ENCODE measurements at regions not wholly inside any gene's neighbourhood (a gene's known extent, or its start where the extent isn't known, plus 50 kb on each side); places are given as distances from the start of the nearest gene placed in this dataset.

DNA sequence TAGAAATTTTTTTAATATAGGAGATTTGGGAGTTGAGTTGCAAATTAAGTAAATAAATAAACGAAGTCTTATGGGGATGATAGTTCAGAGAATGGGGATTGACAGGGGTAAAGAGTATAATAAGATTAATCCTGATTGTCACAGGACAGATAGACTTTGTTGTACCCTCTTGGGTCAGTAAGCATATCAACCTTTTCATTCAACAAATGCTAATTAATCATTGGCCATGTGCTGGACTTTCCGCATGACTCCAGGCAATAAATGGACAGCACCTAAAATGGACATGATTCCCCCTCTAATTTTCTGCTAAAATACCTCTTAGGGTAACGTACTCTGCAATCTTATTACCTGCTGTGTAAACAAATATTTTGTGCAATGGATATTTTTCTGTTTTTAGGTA, 1331.1 kb upstream of the ADGRL3 start:
- no peaks in the 10 kb centered on the region for H4K20me1 ChIP-seq (ENCODE audit: insufficient read depth, low read length)
- no peaks in the 10 kb centered on the region for H3K4me1 ChIP-seq (ENCODE audit: insufficient read depth, low read length)
- no peak overlapping the region for H3K27ac ChIP-seq (ENCODE audit: extremely low read length, insufficient read depth, low read length)
- FAIRE-seq (no peak), ATAC-seq (no peak), DNase-seq (ENCODE audit: low spot score) (no peak)
- no peaks in the 10 kb centered on the region for H3K36me3 ChIP-seq (replicated peaks in 1 of 2; ENCODE audit: control insufficient read depth in 1 of 2, insufficient read depth in 2 of 2, low read length in 2 of 2)
- ChIA-PET POLR2A (no interaction called here), CTCF (ENCODE audit: low intra/inter-chr PET ratio, low total read pairs) (no interaction called here)
- H3K27me3 ChIP-seq (ENCODE audit: control insufficient read depth in 1 of 2, insufficient read depth in 2 of 2, low read length in 2 of 2), result no peaks in the 10 kb centered on the region
- intact Hi-C loops (cut with micrococcal nuclease; ENCODE audit: unreplicated experiment), result loop anchor here (1.0 kb wide), 1 partner anchor 34 kb away; no protein-coding TSS in a partner anchor
- in situ Hi-C loops (cut with HindIII; ENCODE audit: extremely low pct_ligation_motif_present, low pct_unique_long_range_greater_than_20kb), result no loop called here
- H3K9ac ChIP-seq (ENCODE audit: insufficient read depth, low read depth, low read length), result no peak overlapping the region
- H2AFZ ChIP-seq (ENCODE audit: low read length), result no peak overlapping the region
- H3K9me3 ChIP-seq (ENCODE audit: low read length), result no peaks in the 10 kb centered on the region
- no peaks in the 10 kb centered on the region for H3K79me2 ChIP-seq (ENCODE audit: insufficient read depth, low read length)
- WGBS (ENCODE audit: low lambda C conversion rate), result 22% methylated on average over 3 of the region's 3 CpGs
- H3K4me2 ChIP-seq (ENCODE audit: low read depth, low read length), result no peak overlapping the region
- H3K4me3 ChIP-seq (replicated peaks in 1 of 3; ENCODE audit: insufficient read depth in 1 of 3, low read depth in 2 of 3, low read length in 3 of 3), result no peak overlapping the region
- no TSS peak for BruUV-seq (replicated peaks)
- TF ChIP-seq, protein P1, sequence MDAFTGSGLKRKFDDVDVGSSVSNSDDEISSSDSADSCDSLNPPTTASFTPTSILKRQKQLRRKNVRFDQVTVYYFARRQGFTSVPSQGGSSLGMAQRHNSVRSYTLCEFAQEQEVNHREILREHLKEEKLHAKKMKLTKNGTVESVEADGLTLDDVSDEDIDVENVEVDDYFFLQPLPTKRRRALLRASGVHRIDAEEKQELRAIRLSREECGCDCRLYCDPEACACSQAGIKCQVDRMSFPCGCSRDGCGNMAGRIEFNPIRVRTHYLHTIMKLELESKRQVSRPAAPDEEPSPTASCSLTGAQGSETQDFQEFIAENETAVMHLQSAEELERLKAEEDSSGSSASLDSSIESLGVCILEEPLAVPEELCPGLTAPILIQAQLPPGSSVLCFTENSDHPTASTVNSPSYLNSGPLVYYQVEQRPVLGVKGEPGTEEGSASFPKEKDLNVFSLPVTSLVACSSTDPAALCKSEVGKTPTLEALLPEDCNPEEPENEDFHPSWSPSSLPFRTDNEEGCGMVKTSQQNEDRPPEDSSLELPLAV (CRISPR knock-in tag; conservative IDR thresholded peaks at IDR 0.05; ENCODE audit: low read depth), result no peak
- TF ChIP-seq AGO2 (optimal IDR thresholded peaks at IDR 0.05; ENCODE audit: low read depth, low read length) (no peak), ZNF546 (CRISPR knock-in tag; conservative IDR thresholded peaks at IDR 0.05) (no peak), ZMYM3 (CRISPR knock-in tag; IDR thresholded peaks at IDR 0.05) (no peak), POLR2AphosphoS2 (IDR thresholded peaks at IDR 0.05; ENCODE audit: low read depth, low read length) (no peak), RELA (CRISPR knock-in tag; IDR thresholded peaks at IDR 0.05) (no peak), ZNF138 (CRISPR knock-in tag; IDR thresholded peaks at IDR 0.05; ENCODE audit: low read depth) (no peak), CHCHD3 (CRISPR knock-in tag; IDR thresholded peaks at IDR 0.05) (no peak), ZNF17 (CRISPR knock-in tag; IDR thresholded peaks at IDR 0.05) (no peak), ZFP36 (IDR thresholded peaks at IDR 0.05; ENCODE audit: borderline replicate concordance, low read depth, low read length, partially characterized antibody) (no peak), NCOA5 (CRISPR knock-in tag; IDR thresholded peaks at IDR 0.05) (no peak)
- TF ChIP-seq, protein P2, sequence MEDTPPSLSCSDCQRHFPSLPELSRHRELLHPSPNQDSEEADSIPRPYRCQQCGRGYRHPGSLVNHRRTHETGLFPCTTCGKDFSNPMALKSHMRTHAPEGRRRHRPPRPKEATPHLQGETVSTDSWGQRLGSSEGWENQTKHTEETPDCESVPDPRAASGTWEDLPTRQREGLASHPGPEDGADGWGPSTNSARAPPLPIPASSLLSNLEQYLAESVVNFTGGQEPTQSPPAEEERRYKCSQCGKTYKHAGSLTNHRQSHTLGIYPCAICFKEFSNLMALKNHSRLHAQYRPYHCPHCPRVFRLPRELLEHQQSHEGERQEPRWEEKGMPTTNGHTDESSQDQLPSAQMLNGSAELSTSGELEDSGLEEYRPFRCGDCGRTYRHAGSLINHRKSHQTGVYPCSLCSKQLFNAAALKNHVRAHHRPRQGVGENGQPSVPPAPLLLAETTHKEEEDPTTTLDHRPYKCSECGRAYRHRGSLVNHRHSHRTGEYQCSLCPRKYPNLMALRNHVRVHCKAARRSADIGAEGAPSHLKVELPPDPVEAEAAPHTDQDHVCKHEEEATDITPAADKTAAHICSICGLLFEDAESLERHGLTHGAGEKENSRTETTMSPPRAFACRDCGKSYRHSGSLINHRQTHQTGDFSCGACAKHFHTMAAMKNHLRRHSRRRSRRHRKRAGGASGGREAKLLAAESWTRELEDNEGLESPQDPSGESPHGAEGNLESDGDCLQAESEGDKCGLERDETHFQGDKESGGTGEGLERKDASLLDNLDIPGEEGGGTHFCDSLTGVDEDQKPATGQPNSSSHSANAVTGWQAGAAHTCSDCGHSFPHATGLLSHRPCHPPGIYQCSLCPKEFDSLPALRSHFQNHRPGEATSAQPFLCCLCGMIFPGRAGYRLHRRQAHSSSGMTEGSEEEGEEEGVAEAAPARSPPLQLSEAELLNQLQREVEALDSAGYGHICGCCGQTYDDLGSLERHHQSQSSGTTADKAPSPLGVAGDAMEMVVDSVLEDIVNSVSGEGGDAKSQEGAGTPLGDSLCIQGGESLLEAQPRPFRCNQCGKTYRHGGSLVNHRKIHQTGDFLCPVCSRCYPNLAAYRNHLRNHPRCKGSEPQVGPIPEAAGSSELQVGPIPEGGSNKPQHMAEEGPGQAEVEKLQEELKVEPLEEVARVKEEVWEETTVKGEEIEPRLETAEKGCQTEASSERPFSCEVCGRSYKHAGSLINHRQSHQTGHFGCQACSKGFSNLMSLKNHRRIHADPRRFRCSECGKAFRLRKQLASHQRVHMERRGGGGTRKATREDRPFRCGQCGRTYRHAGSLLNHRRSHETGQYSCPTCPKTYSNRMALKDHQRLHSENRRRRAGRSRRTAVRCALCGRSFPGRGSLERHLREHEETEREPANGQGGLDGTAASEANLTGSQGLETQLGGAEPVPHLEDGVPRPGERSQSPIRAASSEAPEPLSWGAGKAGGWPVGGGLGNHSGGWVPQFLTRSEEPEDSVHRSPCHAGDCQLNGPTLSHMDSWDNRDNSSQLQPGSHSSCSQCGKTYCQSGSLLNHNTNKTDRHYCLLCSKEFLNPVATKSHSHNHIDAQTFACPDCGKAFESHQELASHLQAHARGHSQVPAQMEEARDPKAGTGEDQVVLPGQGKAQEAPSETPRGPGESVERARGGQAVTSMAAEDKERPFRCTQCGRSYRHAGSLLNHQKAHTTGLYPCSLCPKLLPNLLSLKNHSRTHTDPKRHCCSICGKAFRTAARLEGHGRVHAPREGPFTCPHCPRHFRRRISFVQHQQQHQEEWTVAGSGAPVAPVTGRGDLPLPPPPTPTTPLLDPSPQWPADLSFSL (CRISPR knock-in tag; IDR thresholded peaks at IDR 0.05), result no peak
- TF ChIP-seq, protein P3, sequence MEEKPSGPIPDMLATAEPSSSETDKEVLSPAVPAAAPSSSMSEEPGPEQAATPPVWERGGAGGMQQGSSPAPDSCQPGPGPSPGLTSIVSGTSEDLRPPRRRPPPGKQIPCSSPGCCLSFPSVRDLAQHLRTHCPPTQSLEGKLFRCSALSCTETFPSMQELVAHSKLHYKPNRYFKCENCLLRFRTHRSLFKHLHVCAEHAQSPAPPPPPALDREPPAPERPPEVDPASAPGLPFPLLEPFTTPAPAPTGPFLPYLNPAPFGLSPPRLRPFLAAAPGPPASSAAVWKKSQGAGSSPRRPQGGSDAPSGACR (CRISPR knock-in tag; IDR thresholded peaks at IDR 0.05), result no peak
- TF ChIP-seq, protein P4, sequence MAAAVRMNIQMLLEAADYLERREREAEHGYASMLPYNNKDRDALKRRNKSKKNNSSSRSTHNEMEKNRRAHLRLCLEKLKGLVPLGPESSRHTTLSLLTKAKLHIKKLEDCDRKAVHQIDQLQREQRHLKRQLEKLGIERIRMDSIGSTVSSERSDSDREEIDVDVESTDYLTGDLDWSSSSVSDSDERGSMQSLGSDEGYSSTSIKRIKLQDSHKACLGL (CRISPR knock-in tag; IDR thresholded peaks at IDR 0.05), result no peak
- TF ChIP-seq, protein P5, sequence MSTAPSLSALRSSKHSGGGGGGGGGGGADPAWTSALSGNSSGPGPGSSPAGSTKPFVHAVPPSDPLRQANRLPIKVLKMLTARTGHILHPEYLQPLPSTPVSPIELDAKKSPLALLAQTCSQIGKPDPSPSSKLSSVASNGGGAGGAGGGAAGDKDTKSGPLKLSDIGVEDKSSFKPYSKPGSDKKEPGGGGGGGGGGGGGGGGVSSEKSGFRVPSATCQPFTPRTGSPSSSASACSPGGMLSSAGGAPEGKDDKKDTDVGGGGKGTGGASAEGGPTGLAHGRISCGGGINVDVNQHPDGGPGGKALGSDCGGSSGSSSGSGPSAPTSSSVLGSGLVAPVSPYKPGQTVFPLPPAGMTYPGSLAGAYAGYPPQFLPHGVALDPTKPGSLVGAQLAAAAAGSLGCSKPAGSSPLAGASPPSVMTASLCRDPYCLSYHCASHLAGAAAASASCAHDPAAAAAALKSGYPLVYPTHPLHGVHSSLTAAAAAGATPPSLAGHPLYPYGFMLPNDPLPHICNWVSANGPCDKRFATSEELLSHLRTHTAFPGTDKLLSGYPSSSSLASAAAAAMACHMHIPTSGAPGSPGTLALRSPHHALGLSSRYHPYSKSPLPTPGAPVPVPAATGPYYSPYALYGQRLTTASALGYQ (CRISPR knock-in tag; IDR thresholded peaks at IDR 0.05), result no peak
